ENCODE measurements at regions not wholly inside any gene's neighbourhood (a gene's known extent, or its start where the extent isn't known, plus 50 kb on each side); places are given as distances from the start of the nearest gene placed in this dataset.

- Histone ChIP-seq H3K27ac (ENCODE audit: low read depth in 1 of 2, low read length in 2 of 2) (no peak overlapping the region), H4K20me1 (ENCODE audit: insufficient read depth, low read length) (no peaks in the 10 kb centered on the region), H3K27me3 (ENCODE audit: control insufficient read depth in 2 of 2, insufficient read depth in 2 of 2, low read length in 2 of 2) (no peaks in the 10 kb centered on the region), H3K4me1 (ENCODE audit: control insufficient read depth in 1 of 2, insufficient read depth in 2 of 2, low read length in 2 of 2) (no peaks in the 10 kb centered on the region), H3K9me3 (replicated peaks in 1 of 2; ENCODE audit: control insufficient read depth in 1 of 2, insufficient read depth in 1 of 2, low read length in 2 of 2) (peaks cover 0 to 5% of the 10 kb centered on the region in 2 donors), H3K79me2 (ENCODE audit: insufficient read depth, low read length) (no peaks in the 10 kb centered on the region), H3K9ac (ENCODE audit: insufficient read depth, low read length, poor library complexity, severe bottlenecking) (no peak overlapping the region), H3K36me3 (replicated peaks in 1 of 2; ENCODE audit: control insufficient read depth in 1 of 2, insufficient read depth in 2 of 2, low read length in 2 of 2) (no peaks in the 10 kb centered on the region), H3K4me2 (replicated peaks; ENCODE audit: extremely low read depth, low read length, poor library complexity, severe bottlenecking) (no peak overlapping the region), H3K4me3 (replicated peaks in 1 of 3; ENCODE audit: low read depth in 2 of 3, low read length in 3 of 3) (no peak overlapping the region), H2AFZ (ENCODE audit: insufficient read depth, low read depth, low read length, poor library complexity, severe bottlenecking) (no peak overlapping the region)
- Mint-ChIP-seq H3K27ac (no peak overlapping the region), H3K4me3 (no peak overlapping the region), H3K9me3 (peaks cover 0 to 9% (median 2%) of the 10 kb centered on the region in 7 donors), H3K4me1 (no peaks in the 10 kb centered on the region), H3K36me3 (no peaks in the 10 kb centered on the region), H3K27me3 (ENCODE audit: low read depth in 3 of 3) (no peaks in the 10 kb centered on the region)
- no peak for DNase-seq
- TF ChIP-seq CTCF (IDR thresholded peaks at IDR 0.05): no peak
- WGBS (ENCODE audit: insufficient coverage): no CpG with 5 or more reads among the region's 3 CpGs
- intact Hi-C loops (cut with micrococcal nuclease): no loop called here
Observed at GRCh38 chr3:78476076-78476475, 1291.7 kb downstream of the ROBO1 start.

- peaks cover 0 to 7% of the 10 kb centered on the region in 2 donors for H3K9me3 ChIP-seq (replicated peaks in 1 of 2; ENCODE audit: control insufficient read depth in 1 of 2, insufficient read depth in 1 of 2, low read length in 2 of 2)
- no peaks in the 10 kb centered on the region for H3K27me3 ChIP-seq (ENCODE audit: control insufficient read depth in 2 of 2, insufficient read depth in 2 of 2, low read length in 2 of 2)
- H3K4me1 Mint-ChIP-seq: no peaks in the 10 kb centered on the region
- H3K36me3 Mint-ChIP-seq: no peaks in the 10 kb centered on the region
- no peak for TF ChIP-seq CTCF (IDR thresholded peaks at IDR 0.05)
- no peak overlapping the region for H3K27ac Mint-ChIP-seq
- H3K9ac ChIP-seq (ENCODE audit: insufficient read depth, low read length, poor library complexity, severe bottlenecking): no peak overlapping the region
- H3K4me1 ChIP-seq (ENCODE audit: control insufficient read depth in 1 of 2, insufficient read depth in 2 of 2, low read length in 2 of 2): no peaks in the 10 kb centered on the region
- intact Hi-C loops (cut with micrococcal nuclease): no loop called here
- H3K4me3 ChIP-seq (replicated peaks in 1 of 3; ENCODE audit: low read depth in 2 of 3, low read length in 3 of 3): no peak overlapping the region
- no peaks in the 10 kb centered on the region for H3K36me3 ChIP-seq (replicated peaks in 1 of 2; ENCODE audit: control insufficient read depth in 1 of 2, insufficient read depth in 2 of 2, low read length in 2 of 2)
- H3K27me3 Mint-ChIP-seq (ENCODE audit: low read depth in 3 of 3): no peaks in the 10 kb centered on the region
- H4K20me1 ChIP-seq (ENCODE audit: insufficient read depth, low read length): no peaks in the 10 kb centered on the region
- no peak overlapping the region for H3K27ac ChIP-seq (ENCODE audit: low read depth in 1 of 2, low read length in 2 of 2)
- peaks cover 0 to 2% (median 0%) of the 10 kb centered on the region in 7 donors for H3K9me3 Mint-ChIP-seq
- DNase-seq: no peak
- no peaks in the 10 kb centered on the region for H3K79me2 ChIP-seq (ENCODE audit: insufficient read depth, low read length)
- 93% methylated on average over 11 of the region's 11 CpGs for WGBS (ENCODE audit: insufficient coverage)
- no peak overlapping the region for H2AFZ ChIP-seq (ENCODE audit: insufficient read depth, low read depth, low read length, poor library complexity, severe bottlenecking)
- H3K4me2 ChIP-seq (replicated peaks; ENCODE audit: extremely low read depth, low read length, poor library complexity, severe bottlenecking): no peak overlapping the region
- H3K4me3 Mint-ChIP-seq: no peak overlapping the region
Observed at GRCh38 chr3:78481050-78481449, 1286.7 kb downstream of the ROBO1 start.

Data from CD14-positive monocyte (primary cell).